Hepatic stellate cell (primary cell): ENCODE measurements at regions not wholly inside any gene's neighbourhood (a gene's known extent, or its start where the extent isn't known, plus 50 kb on each side); places are given as distances from the start of the nearest gene placed in this dataset.
A peak's percentile ranks its signal among the peaks of the same experiment; 100 is the strongest.
"Not testable (repeated sequence)": the region's sequence is repeated elsewhere in the genome, so short reads cannot be mapped to it uniquely, and the experiment has no call there.

Experiments used
- DNase-seq: peaks from one replicate; pipeline ENCODE4 v3.0.0; 2011; ENCODE audit warnings: low spot score

DNA sequence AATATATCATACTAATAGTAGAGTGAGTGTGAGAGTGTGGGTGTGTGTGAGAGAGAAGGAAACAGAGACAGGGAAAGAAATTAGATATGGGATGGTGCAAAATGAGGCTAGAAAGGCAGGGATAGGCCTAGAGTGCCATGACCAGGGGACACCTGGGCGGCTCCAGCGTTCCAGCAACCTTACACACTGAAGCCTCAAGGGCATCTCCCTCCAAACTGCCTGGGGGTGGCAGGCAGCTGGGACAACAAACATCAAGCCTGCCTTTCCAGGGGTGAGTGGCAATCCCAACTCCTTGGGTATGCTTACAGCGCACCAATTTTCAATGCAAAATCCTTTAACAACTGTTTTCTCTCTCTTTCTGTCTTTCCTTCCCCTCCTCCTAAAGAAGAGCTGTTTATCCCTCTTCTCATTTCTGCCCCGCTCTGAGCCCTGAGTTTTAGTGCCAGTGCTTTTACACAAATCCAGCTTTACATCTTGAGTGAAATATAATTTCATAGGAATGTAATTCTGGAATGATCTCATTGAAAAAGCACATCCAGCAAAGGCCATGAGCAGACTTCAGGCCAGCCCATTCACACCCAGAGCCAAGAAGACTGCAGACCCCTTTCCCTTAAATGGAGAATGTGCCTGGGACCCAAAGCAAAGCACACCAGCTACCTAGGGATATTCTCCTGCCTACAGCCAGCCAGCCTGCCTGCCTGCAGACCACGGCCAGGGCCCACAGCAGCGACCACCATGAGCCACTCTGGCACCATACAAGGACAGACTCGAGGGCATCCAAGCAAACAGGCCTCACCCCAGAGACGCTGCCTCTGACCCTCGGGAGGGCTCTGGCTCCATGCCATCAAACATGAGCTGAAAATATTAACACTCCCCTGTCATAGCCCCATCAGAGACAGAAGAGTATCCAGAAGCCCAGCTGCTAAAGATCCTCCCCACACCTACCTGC lies 90.3 kb downstream of the RPL27A start:
- no peak for DNase-seq

DNA sequence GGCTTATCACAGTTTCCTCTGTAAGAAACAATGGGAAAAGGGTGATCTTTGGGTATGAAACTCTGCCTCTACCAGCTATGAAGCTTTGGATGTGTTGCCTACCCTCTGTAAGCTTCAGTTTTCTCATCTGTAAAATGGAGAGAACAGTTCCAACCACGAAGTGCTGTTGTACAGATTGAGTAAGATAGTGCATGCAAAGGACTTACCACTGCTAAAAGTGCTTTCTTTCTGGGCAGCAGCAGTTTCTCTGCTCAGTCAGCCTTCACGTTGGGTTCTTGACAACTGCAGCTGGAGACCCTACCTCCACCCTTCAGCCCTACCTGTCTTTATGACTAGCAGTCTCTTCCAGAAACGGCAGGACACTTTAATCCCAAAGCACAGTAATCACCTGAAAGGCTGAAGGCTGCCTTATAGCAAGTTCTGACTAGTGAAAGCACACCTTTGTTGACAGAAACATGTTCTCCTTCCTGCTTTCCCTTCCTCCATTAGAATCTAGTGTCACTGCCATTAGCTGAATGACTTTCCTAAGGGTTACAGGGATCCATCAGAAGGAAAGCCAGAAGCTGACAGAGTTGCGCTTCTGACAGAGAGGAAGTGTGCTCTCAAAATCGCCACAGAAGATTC lies 91.4 kb downstream of the RPL27A start:
- no peak for DNase-seq

DNA sequence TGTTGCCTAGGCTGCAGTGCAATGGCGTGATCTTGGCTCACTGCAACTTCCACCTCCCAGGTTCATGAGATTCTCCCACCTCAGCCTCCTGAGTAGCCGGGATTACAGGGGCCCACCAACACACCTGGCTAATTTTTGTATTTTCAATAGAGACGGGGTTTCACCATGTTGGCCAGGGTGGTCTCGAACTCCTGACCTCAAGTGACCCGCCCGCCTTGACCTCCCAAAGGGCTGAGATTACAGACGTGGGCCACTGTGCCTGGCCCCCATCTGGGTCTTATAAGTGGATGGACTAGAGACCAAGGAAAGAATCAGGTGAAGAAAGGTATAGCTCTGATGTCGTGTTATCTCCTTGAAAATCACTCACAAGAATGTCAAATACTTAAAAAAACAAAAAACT lies 92.3 kb downstream of the RPL27A start:
- not testable (repeated sequence) for DNase-seq

DNA sequence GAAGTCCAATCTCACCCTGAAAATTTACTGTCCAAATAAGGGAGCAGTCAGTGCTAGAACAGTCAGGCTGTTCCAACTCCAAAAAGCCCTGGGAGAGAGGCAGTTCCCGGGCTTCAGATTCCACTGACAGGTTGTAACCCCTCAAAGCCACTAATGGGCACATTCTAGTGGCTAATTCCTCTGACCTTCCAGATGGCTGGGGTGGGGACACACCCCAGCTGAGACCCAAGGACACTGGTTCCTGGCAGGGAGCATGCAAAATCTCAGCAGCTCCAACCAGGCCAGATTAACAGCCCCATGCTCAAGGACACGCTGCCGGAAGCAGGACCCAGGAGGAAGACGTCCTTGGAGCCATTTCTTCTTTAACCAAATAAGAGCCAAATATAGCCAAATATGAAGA lies 92.7 kb downstream of the RPL27A start:
- DNase-seq, result peak; percentile 55

DNA sequence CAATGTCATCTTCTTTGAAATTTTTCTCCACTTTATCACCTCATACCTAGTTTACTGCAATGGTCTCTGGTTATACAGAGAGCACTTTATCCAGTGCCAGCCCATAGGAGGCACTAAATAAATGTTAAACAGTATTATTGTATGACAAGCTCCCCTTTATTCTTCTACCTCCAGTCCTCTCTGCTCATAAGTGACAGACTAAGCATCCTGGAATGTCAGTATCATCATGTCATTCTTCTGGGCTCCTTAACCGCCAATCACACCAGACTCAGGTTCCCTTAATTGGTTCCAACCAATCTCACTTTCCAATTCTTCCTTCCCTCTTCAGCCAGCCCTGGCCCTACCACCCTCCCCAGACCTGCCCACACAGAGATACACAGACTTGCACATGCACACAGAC lies 93.1 kb downstream of the RPL27A start:
- DNase-seq, result no peak

DNA sequence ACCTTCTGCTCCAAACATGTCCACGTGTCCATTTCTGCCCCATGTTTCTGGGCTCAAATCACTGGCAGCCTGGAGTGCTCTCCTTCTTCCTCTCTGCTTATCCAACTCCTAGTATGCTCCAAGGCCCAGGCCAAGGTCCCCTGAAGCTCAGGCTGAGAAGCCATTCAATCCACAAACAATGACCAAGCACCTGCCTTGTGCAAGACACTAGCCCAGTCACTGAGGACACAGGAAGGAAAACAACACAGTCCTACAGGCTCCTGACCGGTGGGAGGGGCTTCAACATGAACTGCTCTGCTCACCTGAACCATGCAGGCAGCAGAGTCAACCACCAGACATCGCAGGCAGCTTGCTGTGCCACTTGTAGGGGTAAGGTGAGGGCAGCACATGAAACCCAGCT lies 93.6 kb downstream of the RPL27A start:
- DNase-seq, result no peak

DNA sequence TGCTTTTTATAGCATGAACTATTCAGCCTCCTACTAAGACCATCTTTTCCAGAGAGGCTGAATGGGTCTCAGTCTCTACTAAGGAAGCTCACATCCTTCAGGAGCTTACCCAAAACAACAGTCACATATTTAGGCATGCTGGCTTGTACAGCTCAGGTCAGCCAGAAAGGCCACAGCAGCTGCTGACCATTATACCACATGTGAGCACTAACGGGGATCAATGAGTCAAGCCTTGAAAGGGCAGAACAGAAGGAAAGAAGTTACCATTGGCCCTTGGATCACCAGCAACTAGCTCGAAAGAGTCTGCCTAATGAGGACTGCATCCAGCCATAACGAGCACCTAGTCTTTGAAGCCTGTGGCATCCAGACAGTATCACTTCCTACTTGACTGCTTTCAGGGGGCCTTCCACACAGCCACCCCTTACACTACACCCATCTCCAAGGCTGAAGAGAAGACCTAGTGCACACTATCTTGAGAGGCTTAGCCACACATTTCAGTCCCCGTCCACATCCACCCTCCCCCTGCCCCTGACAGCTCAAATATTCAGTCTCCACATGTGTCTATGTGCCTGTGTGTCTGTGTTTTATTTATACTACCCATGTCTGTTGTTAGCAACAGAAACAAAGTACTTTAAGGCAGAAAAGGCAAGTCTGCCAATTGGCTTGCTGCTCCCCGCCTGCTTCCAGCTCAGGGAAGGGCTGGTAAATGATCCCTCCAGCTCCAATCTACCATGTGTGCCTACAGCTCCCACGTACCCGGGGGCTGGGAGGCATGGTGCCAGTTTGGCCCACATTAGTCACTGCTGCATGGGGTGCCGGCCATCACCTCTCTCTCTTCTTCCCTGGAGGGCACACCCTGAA lies 95.5 kb downstream of the RPL27A start:
- DNase-seq, result no peak

DNA sequence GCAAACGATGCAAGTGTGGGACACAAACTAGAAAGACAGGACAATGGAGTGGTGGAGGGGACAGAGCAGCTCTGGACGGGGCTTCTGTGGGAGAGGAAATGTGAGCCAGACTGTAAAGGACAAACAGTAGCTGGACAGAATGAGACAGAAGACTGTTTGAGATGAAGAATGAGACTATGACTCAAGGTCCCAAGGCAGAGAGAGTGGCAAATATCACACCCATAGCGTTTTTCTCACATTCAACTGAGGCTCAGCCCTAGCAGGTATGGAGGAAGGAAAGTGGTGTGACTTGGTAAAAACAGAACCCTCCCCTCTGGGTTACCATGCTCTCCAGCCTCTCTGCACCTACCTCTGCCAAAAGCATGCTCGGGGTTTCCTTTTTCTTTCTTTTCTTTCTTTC lies 96.5 kb downstream of the RPL27A start:
- DNase-seq, result no peak

DNA sequence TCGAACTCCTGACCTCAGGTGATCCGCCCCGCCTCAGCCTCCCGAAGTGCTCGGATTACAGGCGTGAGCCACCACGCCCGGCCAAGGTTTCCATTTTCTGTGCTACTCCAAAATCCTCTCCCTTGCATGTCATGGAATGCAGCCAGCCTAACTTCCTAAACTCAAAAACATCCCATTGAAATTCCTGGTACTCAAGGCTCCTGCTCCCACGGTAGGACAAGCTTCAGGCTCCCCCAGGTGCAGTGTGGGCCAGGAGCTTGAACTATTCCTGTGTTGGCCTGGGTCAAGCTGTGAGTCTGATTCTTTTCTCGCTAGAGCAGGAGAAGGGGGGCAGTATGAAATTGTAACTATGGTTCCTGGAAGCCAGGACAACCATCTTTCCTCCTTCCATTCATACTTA lies 97.1 kb downstream of the RPL27A start:
- no peak for DNase-seq

DNA sequence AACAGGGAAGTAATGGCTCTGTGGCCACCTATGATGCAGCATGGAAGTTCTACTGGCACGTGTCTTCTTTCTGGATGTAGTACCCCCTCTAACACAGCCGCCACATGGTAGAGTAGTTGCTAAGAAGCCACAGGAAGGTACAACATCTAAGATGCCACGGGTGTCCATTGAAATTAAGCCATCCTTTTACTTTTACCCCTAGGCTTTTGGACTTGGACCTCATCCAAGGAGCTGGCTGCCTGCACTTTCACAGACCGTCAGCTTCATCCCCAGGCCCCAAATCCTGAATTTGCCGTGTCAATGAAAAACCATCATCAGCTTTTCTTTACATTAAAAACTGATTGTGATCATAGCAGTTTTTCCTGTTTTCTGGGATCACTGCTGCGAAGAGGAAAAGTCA lies 102.4 kb downstream of the RPL27A start:
- DNase-seq, result no peak

DNA sequence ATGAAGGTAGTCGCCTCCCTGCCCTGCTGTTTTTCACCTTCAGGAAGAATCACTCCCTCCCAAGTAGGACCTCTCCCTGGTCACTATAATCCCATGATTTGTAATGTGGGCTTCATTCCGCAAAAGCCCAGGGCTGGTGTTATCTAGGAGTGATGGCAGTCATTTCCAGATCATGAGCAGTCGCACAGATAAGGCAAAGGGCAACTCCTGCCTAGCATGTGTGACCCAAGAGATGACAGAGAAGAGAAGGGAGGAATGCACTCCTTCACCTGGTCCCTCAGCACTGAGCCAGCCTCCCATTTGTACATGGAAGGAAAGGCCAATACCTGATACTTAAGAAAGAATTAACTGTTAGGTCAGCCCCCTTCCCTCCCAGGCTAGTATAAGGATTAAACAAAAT lies 102.9 kb downstream of the RPL27A start:
- no peak for DNase-seq

DNA sequence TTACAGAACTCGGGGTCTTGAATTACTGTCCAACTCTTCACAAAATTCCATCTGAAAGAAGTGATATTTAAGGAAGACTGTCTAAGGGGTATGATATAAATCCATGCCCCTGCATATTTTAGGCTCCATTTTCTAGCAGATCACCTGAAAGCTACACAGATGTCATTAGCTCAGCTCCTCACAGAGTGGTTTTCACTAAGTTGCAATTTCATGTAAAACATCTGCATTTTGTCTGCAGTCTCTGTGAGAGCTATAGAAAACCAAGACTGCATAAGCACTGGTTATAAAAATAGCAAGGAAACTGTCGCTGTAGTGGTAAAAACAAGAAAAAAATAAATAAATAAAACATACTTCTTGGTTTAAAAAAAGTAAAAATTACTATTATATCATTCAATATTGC lies 103.4 kb downstream of the RPL27A start:
- DNase-seq, result no peak

DNA sequence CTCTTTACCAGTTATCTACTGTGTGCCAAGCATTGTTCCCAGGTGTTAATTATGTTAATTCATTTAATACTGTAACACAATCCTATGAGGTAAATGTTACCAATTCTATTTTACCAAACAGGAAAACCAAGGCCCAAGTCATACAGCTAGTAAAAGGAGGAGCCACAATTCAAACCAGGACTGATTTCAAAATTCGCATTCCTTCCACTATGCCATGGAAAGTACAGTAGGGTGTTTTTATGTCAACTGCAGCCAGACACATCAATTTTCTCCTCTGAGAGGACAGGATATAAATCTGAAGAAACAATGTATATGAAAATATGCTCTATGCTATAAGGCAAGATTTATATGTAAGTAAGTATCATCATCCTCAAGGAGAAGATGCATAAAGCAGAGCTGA lies 104.3 kb downstream of the RPL27A start:
- no peak for DNase-seq

DNA sequence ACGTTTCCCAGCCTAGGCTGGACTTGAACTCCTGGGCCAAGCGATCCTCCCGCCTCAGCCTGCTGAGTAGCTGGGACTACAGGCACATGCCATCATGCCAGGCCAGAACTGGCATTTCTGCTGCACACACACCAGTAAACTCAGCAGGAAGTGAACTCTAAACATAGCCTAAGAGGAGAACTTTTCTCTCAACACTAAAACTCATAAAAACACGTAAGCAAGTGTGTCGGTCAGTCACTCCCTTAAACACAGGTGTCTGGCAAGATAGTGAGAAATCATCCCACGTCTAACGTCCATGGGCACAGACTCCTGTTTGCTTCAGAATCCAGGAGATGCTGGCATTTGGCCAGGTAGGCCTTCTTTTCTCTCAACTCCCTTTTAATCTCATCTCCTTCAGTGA lies 104.8 kb downstream of the RPL27A start:
- no peak for DNase-seq

DNA sequence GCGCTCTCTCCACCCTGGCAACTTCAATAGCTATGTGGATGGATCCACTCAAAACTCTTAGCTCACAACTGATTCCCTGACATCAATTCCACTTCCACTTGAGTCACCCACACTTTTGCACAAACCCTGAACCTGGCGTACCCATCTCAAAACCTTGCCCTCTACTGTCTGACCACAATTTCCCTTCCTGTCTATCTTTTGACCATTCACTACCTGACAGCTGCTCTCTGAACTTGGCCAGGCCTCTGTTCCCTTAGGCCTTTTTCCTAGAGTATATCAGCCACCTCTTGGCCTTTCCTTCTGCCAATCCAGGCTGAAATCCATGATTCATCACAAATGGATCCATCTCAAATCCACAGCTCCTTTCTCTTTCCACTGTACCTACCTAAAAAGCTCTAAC lies 106.0 kb downstream of the RPL27A start:
- no peak for DNase-seq

DNA sequence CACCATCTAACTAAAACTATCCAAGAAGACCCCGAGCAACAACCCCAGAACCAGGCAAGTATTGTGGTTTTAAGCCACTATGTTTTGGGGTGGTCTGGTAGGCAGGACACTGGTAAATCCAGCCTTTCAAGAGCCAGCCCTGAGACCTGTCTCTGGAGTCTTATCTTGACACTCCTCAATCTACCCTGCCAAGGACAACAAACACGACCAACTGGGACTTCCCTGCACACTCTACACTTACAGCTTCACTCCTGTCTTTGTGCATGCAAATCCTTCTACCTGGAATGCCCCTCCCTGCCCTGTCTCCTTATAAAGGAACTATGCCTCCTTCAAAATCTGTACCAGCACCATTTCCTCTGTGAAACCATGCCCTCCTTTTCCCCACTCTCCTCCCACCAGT lies 107.3 kb downstream of the RPL27A start:
- DNase-seq, result no peak

DNA sequence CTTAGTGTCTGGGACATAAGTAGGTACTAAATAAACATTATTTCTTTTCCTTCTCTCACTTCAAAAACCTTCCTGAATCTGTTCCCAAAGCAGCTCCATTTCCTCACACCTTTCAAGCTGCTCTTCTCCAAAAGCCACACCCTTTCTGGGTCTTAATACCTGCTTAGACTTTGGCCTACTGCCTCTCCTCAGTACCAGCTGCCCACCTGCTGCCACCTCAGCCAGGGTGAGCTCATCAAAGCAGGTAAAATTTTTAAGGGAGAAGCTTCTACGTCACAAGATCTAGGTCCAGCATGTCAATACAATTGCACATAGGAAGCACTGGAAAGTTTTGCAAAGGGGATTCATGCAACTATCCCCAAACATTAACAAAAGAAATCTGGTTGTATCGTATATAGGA lies 108.4 kb downstream of the RPL27A start:
- DNase-seq, result no peak

DNA sequence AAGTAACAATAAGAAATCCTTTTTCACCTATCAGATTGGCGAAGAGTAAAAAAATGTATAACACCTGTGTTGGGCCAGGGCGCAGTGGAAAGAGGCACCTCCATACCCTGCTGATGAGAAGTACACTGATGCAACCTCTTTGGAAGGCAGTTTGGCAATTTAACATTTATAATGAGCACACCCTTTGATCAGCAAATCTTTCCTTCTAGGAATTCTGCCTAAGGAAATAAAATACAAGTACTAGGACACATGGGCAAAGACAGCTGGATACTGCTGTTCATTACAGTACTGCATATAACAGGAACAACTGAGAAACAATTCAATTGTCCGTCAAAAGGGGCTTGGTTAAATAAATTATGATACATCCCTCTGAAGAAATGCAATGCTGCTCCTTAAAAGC lies 110.1 kb downstream of the RPL27A start:
- no peak for DNase-seq

DNA sequence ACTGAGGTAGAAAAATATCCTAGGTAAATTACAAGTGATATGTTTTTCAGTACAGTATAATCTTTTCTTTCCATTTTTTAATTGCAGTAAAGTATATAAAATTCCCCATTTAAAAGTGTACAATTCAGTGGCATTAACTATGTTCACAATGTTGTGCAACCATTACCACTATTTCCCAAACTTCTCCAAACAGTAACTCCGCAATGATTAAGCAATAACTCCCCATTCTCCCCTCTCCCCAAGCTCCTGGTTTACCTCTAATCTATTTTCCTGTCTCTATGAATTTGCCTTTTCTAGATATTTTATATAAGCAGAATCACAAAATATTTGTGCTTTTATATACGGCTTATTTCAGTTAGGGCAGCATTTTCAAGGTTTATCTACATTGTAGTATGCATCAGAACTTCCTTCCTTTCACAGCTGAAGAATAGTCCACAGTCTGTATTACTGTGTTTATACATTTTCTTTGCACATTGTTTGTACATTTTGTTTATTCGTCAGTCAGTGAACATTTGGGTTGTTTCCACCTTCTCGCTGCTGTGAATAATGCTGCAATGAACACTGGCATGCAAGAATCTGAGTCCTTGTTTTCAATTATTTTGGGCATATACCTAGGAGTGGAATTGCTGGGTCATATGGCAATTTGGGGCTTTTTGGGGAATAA lies 110.7 kb downstream of the RPL27A start:
- no peak for DNase-seq

DNA sequence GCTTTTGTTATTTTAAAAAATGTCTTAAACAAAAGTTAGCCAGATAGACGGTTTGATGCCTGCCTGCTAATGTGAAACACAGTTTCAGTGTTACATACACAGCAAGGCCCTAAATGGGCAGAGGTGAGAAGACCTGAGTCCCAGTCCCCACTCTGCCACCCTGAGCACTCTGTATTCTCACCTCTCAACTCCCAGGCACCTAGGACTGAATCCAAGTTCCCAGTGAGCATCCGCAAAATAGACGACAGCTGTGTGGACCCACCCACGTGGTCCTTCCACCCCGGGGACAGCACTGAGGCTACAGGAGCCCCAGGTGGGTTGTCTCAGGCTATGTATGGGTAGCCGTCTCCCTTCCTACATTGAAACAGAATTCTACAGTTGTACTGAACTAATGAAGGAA lies 111.5 kb downstream of the RPL27A start:
- DNase-seq, result no peak

DNA sequence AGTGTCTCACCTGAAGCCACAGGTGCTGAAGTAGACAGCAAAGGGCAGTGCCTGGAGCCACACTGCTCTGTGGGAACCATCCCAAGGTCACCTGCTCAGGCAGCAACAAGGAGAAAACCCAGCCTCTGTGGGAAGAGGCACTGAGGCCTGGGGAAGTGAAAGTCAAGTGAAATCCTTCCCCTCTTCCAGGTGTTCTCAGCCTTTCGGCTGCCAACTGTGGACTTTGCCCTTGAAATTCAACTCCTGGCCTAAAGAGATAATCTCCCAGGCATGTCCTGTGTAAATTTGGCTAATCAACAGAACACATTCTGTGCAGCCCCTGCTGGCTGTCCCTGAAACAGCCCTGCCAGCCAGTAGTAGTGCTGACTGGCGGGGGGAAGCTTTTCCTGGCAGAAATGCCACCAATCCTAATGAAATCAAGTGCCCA lies 112.1 kb downstream of the RPL27A start:
- no peak for DNase-seq

DNA sequence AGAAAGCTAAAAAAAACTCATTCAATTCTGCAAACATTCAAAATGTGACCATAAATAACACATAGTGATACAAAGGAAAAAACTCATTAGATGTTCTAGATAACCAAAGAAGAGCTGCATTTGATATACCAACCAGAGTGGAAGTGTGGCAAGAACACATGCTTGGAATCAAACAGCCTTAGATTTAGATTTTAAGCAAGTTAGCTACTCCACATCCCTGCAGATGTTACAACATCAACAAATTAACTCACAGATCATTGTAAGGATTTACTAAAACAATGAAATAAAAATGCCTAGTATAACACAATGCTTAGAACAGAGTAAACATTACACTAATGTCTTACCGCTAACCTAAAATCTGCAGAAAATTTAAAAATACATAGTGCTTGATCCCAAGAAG lies 114.0 kb upstream of the AKIP1 start:
- no peak for DNase-seq
